ENCODE measurements at regions not wholly inside any gene's neighbourhood (a gene's known extent, or its start where the extent isn't known, plus 50 kb on each side); places are given as distances from the start of the nearest gene placed in this dataset.

GRCh38 chr1:212224102-212224501 is 61.1 kb upstream of the PPP2R5A start:
- CTCF ChIA-PET (ENCODE audit: low intra/inter-chr PET ratio) = interaction anchor here (0.7 kb wide), 1 partner anchor 144 kb away, joined by 3 read pairs; no protein-coding TSS in a partner anchor
- Histone ChIP-seq H3K36me3 (ENCODE audit: control insufficient read depth, insufficient read depth, low read length) (no peaks in the 10 kb centered on the region), H3K27me3 (ENCODE audit: control insufficient read depth in 2 of 2, insufficient read depth in 2 of 2, low read length in 2 of 2) (no peaks in the 10 kb centered on the region), H3K9ac (ENCODE audit: insufficient read depth in 1 of 2, low read depth in 2 of 2, low read length in 2 of 2) (no peak overlapping the region), H3K79me2 (ENCODE audit: control insufficient read depth, insufficient read depth, low read length) (no peaks in the 10 kb centered on the region), H4K20me1 (replicated peaks; ENCODE audit: control insufficient read depth, insufficient read depth, low read length) (no peaks in the 10 kb centered on the region), H3K9me3 (replicated peaks; ENCODE audit: control insufficient read depth, insufficient read depth, low read depth, low read length) (no peaks in the 10 kb centered on the region), H3K4me3 (no peak overlapping the region), H2AFZ (ENCODE audit: low read depth, low read length) (no peak overlapping the region), H3K9me1 (ENCODE audit: control insufficient read depth, insufficient read depth, low read length) (no peaks in the 10 kb centered on the region), H3K4me1 (replicated peaks in 1 of 2; ENCODE audit: control insufficient read depth in 2 of 2, insufficient read depth in 2 of 2, low read length in 2 of 2) (peaks cover 0 to 19% of the 10 kb centered on the region in 2 experiments; a peak in 3 of 5 replicates), H3K27ac (ENCODE audit: extremely low read depth, low read depth, low read length) (no peak overlapping the region), H3K4me2 (ENCODE audit: insufficient read depth, low read length) (no peak overlapping the region)
- no peak for DNase-seq (ENCODE audit: extremely low read depth in 1 of 4, low spot score in 3 of 4)
- intact Hi-C loops (cut with micrococcal nuclease) = no loop called here
- ATAC-seq = peak; percentile 15; the same call in 1 of the 3 replicates
- TF ChIP-seq ZNF311 (CRISPR knock-in tag; IDR thresholded peaks at IDR 0.05) (no peak), POLR3G (IDR thresholded peaks at IDR 0.05; ENCODE audit: extremely low read depth, insufficient read length, insufficient replicate concordance) (no peak), ZKSCAN1 (IDR thresholded peaks at IDR 0.05; ENCODE audit: low read depth, low read length) (peak; percentile 80)
- 70% methylated on average over 2 of the region's 2 CpGs for WGBS (ENCODE audit: insufficient coverage, low coverage, missing lambda C conversion rate)
- no peak for FAIRE-seq
- BruUV-seq (replicated peaks) = no TSS peak
- in situ Hi-C loops (cut with MboI) = no loop called here
- POLR2A ChIA-PET = no interaction called here

- no peak for DNase-seq (ENCODE audit: extremely low read depth in 1 of 4, low spot score in 3 of 4)
- no peaks in the 10 kb centered on the region for H4K20me1 ChIP-seq (replicated peaks; ENCODE audit: control insufficient read depth, insufficient read depth, low read length)
- no peaks in the 10 kb centered on the region for H3K36me3 ChIP-seq (ENCODE audit: control insufficient read depth, insufficient read depth, low read length)
- H3K4me1 ChIP-seq (replicated peaks in 1 of 2; ENCODE audit: control insufficient read depth in 2 of 2, insufficient read depth in 2 of 2, low read length in 2 of 2) = peaks cover 0 to 18% of the 10 kb centered on the region in 2 experiments; a peak in 3 of 5 replicates
- ChIA-PET POLR2A (interaction anchor here (0.9 to 2.1 kb wide), 4 partner anchors 9 to 86 kb away, joined by 3 to 8 read pairs (median 4); no protein-coding TSS in a partner anchor), CTCF (ENCODE audit: low intra/inter-chr PET ratio) (no interaction called here)
- H3K27me3 ChIP-seq (ENCODE audit: control insufficient read depth in 2 of 2, insufficient read depth in 2 of 2, low read length in 2 of 2) = no peaks in the 10 kb centered on the region
- no peak overlapping the region for H3K4me2 ChIP-seq (ENCODE audit: insufficient read depth, low read length)
- no peaks in the 10 kb centered on the region for H3K79me2 ChIP-seq (ENCODE audit: control insufficient read depth, insufficient read depth, low read length)
- H3K9ac ChIP-seq (ENCODE audit: insufficient read depth in 1 of 2, low read depth in 2 of 2, low read length in 2 of 2) = no peak overlapping the region
- intact Hi-C loops (cut with micrococcal nuclease) = no loop called here
- no peaks in the 10 kb centered on the region for H3K9me1 ChIP-seq (ENCODE audit: control insufficient read depth, insufficient read depth, low read length)
- no peak for FAIRE-seq
- ATAC-seq = no peak
- H3K4me3 ChIP-seq = no peak overlapping the region
- in situ Hi-C loops (cut with MboI) = no loop called here
- H3K27ac ChIP-seq (ENCODE audit: extremely low read depth, low read depth, low read length) = no peak overlapping the region
- H2AFZ ChIP-seq (ENCODE audit: low read depth, low read length) = no peak overlapping the region
- WGBS (ENCODE audit: insufficient coverage, low coverage, missing lambda C conversion rate) = 42% methylated on average over 6 of the region's 6 CpGs
- H3K9me3 ChIP-seq (replicated peaks; ENCODE audit: control insufficient read depth, insufficient read depth, low read depth, low read length) = no peaks in the 10 kb centered on the region
- no TSS peak for BruUV-seq (replicated peaks)
- TF ChIP-seq SOX6 (IDR thresholded peaks at IDR 0.05) = no peak
- no peak for TF ChIP-seq NCOA4 (IDR thresholded peaks at IDR 0.05; ENCODE audit: partially characterized antibody)
- no peak for TF ChIP-seq ZMIZ1 (IDR thresholded peaks at IDR 0.05; ENCODE audit: low read depth in 2 of 2, low read length in 2 of 2)
- no peak for TF ChIP-seq ZNF384 (IDR thresholded peaks at IDR 0.05; ENCODE audit: low read depth, low read length)
- no peak for TF ChIP-seq GATAD2A (IDR thresholded peaks at IDR 0.05)
- no peak for TF ChIP-seq PHF8 (IDR thresholded peaks at IDR 0.05; ENCODE audit: borderline replicate concordance, low read length)
- TF ChIP-seq THRB (CRISPR knock-in tag; conservative IDR thresholded peaks at IDR 0.05) = no peak
- no peak for TF ChIP-seq ZNF780A (CRISPR knock-in tag; IDR thresholded peaks at IDR 0.05)
- no peak for TF ChIP-seq TEAD1 (CRISPR knock-in tag; IDR thresholded peaks at IDR 0.05)
- TF ChIP-seq ZNF766 (CRISPR knock-in tag; conservative IDR thresholded peaks at IDR 0.05) = no peak
These were observed 59.8 kb upstream of the PPP2R5A start for GRCh38 chr1:212225416-212225815.
